ENCODE measurements at regions not wholly inside any gene's neighbourhood (a gene's known extent, or its start where the extent isn't known, plus 50 kb on each side); places are given as distances from the start of the nearest gene placed in this dataset.
A peak's percentile ranks its signal among the peaks of the same experiment; 100 is the strongest.

DNA sequence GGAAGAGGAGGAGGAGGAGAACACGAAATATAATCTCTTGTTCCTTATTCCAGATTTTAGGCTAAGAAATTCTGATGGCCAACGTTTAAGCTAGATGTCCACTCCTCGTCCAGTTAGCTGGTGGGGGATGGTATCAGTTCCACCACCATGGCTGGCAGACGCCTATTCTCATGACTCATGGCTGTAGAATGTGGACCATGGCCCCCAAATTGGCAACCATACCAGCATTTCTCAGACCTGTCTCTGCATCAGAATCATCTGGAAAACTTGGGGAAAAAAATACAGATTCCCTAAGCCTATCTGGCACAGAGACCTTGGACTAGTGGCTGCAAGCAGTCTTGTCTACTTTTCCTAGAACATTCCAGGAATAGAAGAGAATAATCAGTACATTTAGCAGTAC is 267.7 kb upstream of the SIX2 start:
- Histone ChIP-seq H2BK12ac (ENCODE audit: low read length) (no peak overlapping the region), H3K4me2 (ENCODE audit: low read length) (no peak overlapping the region), H3K23ac (ENCODE audit: low read length) (no peak overlapping the region), H2AFZ (ENCODE audit: insufficient read depth, low read length, poor library complexity) (no peak overlapping the region), H4K12ac (ENCODE audit: low read depth, low read length) (no peak overlapping the region), H4K8ac (ENCODE audit: low read depth, low read length) (no peak overlapping the region), H3K27ac (ENCODE audit: low read depth, low read length) (no peak overlapping the region), H3K27me3 (ENCODE audit: insufficient read depth, low read length) (no peaks in the 10 kb centered on the region), H3K9me3 (ENCODE audit: insufficient read depth, low read depth, low read length) (peaks cover 3% of the 10 kb centered on the region), H3K18ac (ENCODE audit: low read length) (no peak overlapping the region), H3K4me1 (ENCODE audit: control insufficient read depth in 1 of 2, insufficient read depth in 2 of 2, low read length in 2 of 2) (peaks cover 12 to 13% of the 10 kb centered on the region in 2 experiments), H3K4me3 (ENCODE audit: low read depth, low read length) (no peak overlapping the region), H3K4ac (ENCODE audit: low read depth, low read length) (no peak overlapping the region), H3K36me3 (ENCODE audit: control insufficient read depth in 1 of 2, insufficient read depth in 2 of 2, low read length in 2 of 2) (no peaks in the 10 kb centered on the region), H3K14ac (ENCODE audit: low read length) (no peak overlapping the region), H2AK5ac (ENCODE audit: low read length) (no peak overlapping the region), H3K9ac (ENCODE audit: low read length) (no peak overlapping the region), H3K79me1 (ENCODE audit: low read length) (no peaks in the 10 kb centered on the region), H3K79me2 (ENCODE audit: control insufficient read depth, insufficient read depth, low read length, poor library complexity) (no peaks in the 10 kb centered on the region), H4K91ac (ENCODE audit: low read depth, low read length) (no peak overlapping the region), H2BK120ac (ENCODE audit: insufficient read depth, low read length, poor library complexity) (no peak overlapping the region), H2BK5ac (ENCODE audit: low read depth, low read length, poor library complexity) (no peak overlapping the region)
- WGBS (ENCODE audit: extremely low coverage, insufficient coverage, insufficient read length): no CpG with 5 or more reads among the region's 4 CpGs
- DNase-seq: peak in 1 of 2 donors; percentile 14

DNA sequence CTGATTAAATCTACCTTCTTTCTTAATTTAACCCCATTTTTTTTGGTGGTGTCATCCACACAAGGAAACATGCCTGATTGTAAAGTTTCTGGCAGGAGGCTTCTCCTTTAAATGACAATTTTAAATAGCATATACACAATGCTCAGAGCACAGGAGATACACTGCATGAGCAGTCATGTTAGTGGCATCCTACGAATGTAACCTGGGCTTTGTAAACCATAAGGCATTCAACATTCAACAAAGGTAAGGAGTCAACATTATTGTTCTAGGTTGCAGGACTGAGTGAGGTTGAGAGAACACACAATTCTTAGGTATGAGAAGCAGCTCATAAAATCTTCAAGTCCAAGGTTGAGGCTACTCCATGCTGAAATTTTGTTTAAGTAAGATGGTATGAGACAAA is 266.6 kb upstream of the SIX2 start:
- Histone ChIP-seq H3K4ac (ENCODE audit: low read depth, low read length) (no peak overlapping the region), H3K23ac (ENCODE audit: low read length) (no peak overlapping the region), H2AK5ac (ENCODE audit: low read length) (no peak overlapping the region), H3K27ac (ENCODE audit: low read depth, low read length) (no peak overlapping the region), H3K79me1 (ENCODE audit: low read length) (no peaks in the 10 kb centered on the region), H3K14ac (ENCODE audit: low read length) (no peak overlapping the region), H3K9ac (ENCODE audit: low read length) (no peak overlapping the region), H3K9me3 (ENCODE audit: insufficient read depth, low read depth, low read length) (peaks cover 3% of the 10 kb centered on the region), H3K4me1 (ENCODE audit: control insufficient read depth in 1 of 2, insufficient read depth in 2 of 2, low read length in 2 of 2) (peaks cover 12 to 13% of the 10 kb centered on the region in 2 experiments), H4K8ac (ENCODE audit: low read depth, low read length) (no peak overlapping the region), H3K4me3 (ENCODE audit: low read depth, low read length) (no peak overlapping the region), H3K18ac (ENCODE audit: low read length) (no peak overlapping the region), H3K27me3 (ENCODE audit: insufficient read depth, low read length) (no peaks in the 10 kb centered on the region), H3K4me2 (ENCODE audit: low read length) (no peak overlapping the region), H2BK12ac (ENCODE audit: low read length) (no peak overlapping the region), H3K36me3 (ENCODE audit: control insufficient read depth in 1 of 2, insufficient read depth in 2 of 2, low read length in 2 of 2) (no peaks in the 10 kb centered on the region), H4K12ac (ENCODE audit: low read depth, low read length) (no peak overlapping the region), H2BK120ac (ENCODE audit: insufficient read depth, low read length, poor library complexity) (no peak overlapping the region), H2AFZ (ENCODE audit: insufficient read depth, low read length, poor library complexity) (no peak overlapping the region), H3K79me2 (ENCODE audit: control insufficient read depth, insufficient read depth, low read length, poor library complexity) (peaks cover 2% of the 10 kb centered on the region), H2BK5ac (ENCODE audit: low read depth, low read length, poor library complexity) (no peak overlapping the region), H4K91ac (ENCODE audit: low read depth, low read length) (no peak overlapping the region)
- no CpG with 5 or more reads among the region's 1 CpG for whole genome bisulfite sequencing (ENCODE audit: extremely low coverage, insufficient coverage, insufficient read length)
- peak; percentile 51 to 78 for DNase-seq

GRCh38 chr2:45275242-45275805 is 266.1 kb upstream of the SIX2 start:
- no peak overlapping the region for H3K4ac ChIP-seq (ENCODE audit: low read depth, low read length)
- H3K14ac ChIP-seq (ENCODE audit: low read length): no peak overlapping the region
- H3K79me1 ChIP-seq (ENCODE audit: low read length): no peaks in the 10 kb centered on the region
- H2BK120ac ChIP-seq (ENCODE audit: insufficient read depth, low read length, poor library complexity): no peak overlapping the region
- H2AFZ ChIP-seq (ENCODE audit: insufficient read depth, low read length, poor library complexity): no peak overlapping the region
- H3K79me2 ChIP-seq (ENCODE audit: control insufficient read depth, insufficient read depth, low read length, poor library complexity): peaks cover 2% of the 10 kb centered on the region
- H2BK5ac ChIP-seq (ENCODE audit: low read depth, low read length, poor library complexity): no peak overlapping the region
- peak overlapping the region; percentile 42 for H2BK12ac ChIP-seq (ENCODE audit: low read length)
- no peak overlapping the region for H3K23ac ChIP-seq (ENCODE audit: low read length)
- no CpG with 5 or more reads among the region's 4 CpGs for WGBS (ENCODE audit: extremely low coverage, insufficient coverage, insufficient read length)
- peaks cover 3% of the 10 kb centered on the region for H3K9me3 ChIP-seq (ENCODE audit: insufficient read depth, low read depth, low read length)
- H4K91ac ChIP-seq (ENCODE audit: low read depth, low read length): peak overlapping the region; percentile 26
- H3K4me3 ChIP-seq (ENCODE audit: low read depth, low read length): no peak overlapping the region
- H3K9ac ChIP-seq (ENCODE audit: low read length): no peak overlapping the region
- H3K18ac ChIP-seq (ENCODE audit: low read length): no peak overlapping the region
- H3K27ac ChIP-seq (ENCODE audit: low read depth, low read length): peak overlapping the region; percentile 40
- peaks cover 12 to 13% of the 10 kb centered on the region in 2 experiments for H3K4me1 ChIP-seq (ENCODE audit: control insufficient read depth in 1 of 2, insufficient read depth in 2 of 2, low read length in 2 of 2)
- H3K36me3 ChIP-seq (ENCODE audit: control insufficient read depth in 1 of 2, insufficient read depth in 2 of 2, low read length in 2 of 2): no peaks in the 10 kb centered on the region
- no peak overlapping the region for H3K4me2 ChIP-seq (ENCODE audit: low read length)
- H2AK5ac ChIP-seq (ENCODE audit: low read length): no peak overlapping the region
- H3K27me3 ChIP-seq (ENCODE audit: insufficient read depth, low read length): no peaks in the 10 kb centered on the region
- peak; percentile 32 to 63 for DNase-seq
- H4K12ac ChIP-seq (ENCODE audit: low read depth, low read length): no peak overlapping the region
- H4K8ac ChIP-seq (ENCODE audit: low read depth, low read length): no peak overlapping the region

- no peak for DNase-seq
- Histone ChIP-seq H3K4me3 (ENCODE audit: low read depth, low read length) (no peak overlapping the region), H3K4ac (ENCODE audit: low read depth, low read length) (no peak overlapping the region), H2AFZ (ENCODE audit: insufficient read depth, low read length, poor library complexity) (no peak overlapping the region), H4K12ac (ENCODE audit: low read depth, low read length) (no peak overlapping the region), H3K9ac (ENCODE audit: low read length) (no peak overlapping the region), H2AK5ac (ENCODE audit: low read length) (no peak overlapping the region), H2BK5ac (ENCODE audit: low read depth, low read length, poor library complexity) (no peak overlapping the region), H4K91ac (ENCODE audit: low read depth, low read length) (no peak overlapping the region), H3K27ac (ENCODE audit: low read depth, low read length) (no peak overlapping the region), H3K23ac (ENCODE audit: low read length) (no peak overlapping the region), H2BK12ac (ENCODE audit: low read length) (no peak overlapping the region), H3K4me1 (ENCODE audit: control insufficient read depth in 1 of 2, insufficient read depth in 2 of 2, low read length in 2 of 2) (peaks cover 12 to 18% of the 10 kb centered on the region in 2 experiments), H3K79me2 (ENCODE audit: control insufficient read depth, insufficient read depth, low read length, poor library complexity) (peaks cover 2% of the 10 kb centered on the region), H3K18ac (ENCODE audit: low read length) (no peak overlapping the region), H3K4me2 (ENCODE audit: low read length) (no peak overlapping the region), H2BK120ac (ENCODE audit: insufficient read depth, low read length, poor library complexity) (no peak overlapping the region), H3K36me3 (ENCODE audit: control insufficient read depth in 1 of 2, insufficient read depth in 2 of 2, low read length in 2 of 2) (no peaks in the 10 kb centered on the region), H3K14ac (ENCODE audit: low read length) (no peak overlapping the region), H3K9me3 (ENCODE audit: insufficient read depth, low read depth, low read length) (peaks cover 3% of the 10 kb centered on the region), H3K79me1 (ENCODE audit: low read length) (no peaks in the 10 kb centered on the region), H3K27me3 (ENCODE audit: insufficient read depth, low read length) (no peaks in the 10 kb centered on the region), H4K8ac (ENCODE audit: low read depth, low read length) (no peak overlapping the region)
- WGBS (ENCODE audit: extremely low coverage, insufficient coverage, insufficient read length): no CpG with 5 or more reads among the region's 8 CpGs
Observed at GRCh38 chr2:45274250-45274926, 265.1 kb upstream of the SIX2 start.

Measured in trophoblast cell (in vitro differentiated cells and primary cell).